ENCODE measurements at regions not wholly inside any gene's neighbourhood (a gene's known extent, or its start where the extent isn't known, plus 50 kb on each side); places are given as distances from the start of the nearest gene placed in this dataset.

DNA sequence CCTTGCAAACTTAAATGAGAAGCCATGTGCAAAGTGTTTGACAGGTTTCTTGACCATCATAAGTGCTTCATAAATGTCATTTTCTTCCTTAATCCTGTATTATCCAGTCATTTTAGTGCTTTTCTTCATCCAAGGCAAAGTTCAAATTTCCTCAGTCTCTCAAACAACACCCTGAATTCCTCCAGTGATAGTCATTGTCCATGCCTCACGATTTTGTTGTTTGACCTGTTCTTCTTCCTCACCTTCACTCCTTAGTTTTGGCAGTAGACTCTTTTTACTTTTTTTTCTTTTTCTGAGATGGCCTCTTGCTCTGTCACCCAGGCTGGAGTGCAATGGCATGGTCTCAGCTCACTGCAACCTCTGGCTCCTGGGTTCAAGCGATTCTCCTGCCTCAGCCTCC is 1257.3 kb downstream of the FAM181B start:
- TF ChIP-seq, protein P1, sequence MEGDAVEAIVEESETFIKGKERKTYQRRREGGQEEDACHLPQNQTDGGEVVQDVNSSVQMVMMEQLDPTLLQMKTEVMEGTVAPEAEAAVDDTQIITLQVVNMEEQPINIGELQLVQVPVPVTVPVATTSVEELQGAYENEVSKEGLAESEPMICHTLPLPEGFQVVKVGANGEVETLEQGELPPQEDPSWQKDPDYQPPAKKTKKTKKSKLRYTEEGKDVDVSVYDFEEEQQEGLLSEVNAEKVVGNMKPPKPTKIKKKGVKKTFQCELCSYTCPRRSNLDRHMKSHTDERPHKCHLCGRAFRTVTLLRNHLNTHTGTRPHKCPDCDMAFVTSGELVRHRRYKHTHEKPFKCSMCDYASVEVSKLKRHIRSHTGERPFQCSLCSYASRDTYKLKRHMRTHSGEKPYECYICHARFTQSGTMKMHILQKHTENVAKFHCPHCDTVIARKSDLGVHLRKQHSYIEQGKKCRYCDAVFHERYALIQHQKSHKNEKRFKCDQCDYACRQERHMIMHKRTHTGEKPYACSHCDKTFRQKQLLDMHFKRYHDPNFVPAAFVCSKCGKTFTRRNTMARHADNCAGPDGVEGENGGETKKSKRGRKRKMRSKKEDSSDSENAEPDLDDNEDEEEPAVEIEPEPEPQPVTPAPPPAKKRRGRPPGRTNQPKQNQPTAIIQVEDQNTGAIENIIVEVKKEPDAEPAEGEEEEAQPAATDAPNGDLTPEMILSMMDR (conservative IDR thresholded peaks at IDR 0.05 in 1 of 2, IDR thresholded peaks at IDR 0.05 in 1 of 2; ENCODE audit: extremely low read depth in 1 of 2, insufficient read depth in 1 of 2, low read depth in 1 of 2, low read length in 2 of 2) = no peak
- no peak for TF ChIP-seq EZH2 (IDR thresholded peaks at IDR 0.05; ENCODE audit: borderline replicate concordance, low read length)

All from mammary epithelial cell (primary cell).